Mammary epithelial cell (primary cell): ENCODE measurements at regions not wholly inside any gene's neighbourhood (a gene's known extent, or its start where the extent isn't known, plus 50 kb on each side); places are given as distances from the start of the nearest gene placed in this dataset.

Experiments used
- EZH2 ChIP-seq: IDR thresholded peaks from 2 replicates; pipeline ENCODE4 v1.6.1; 2012; ENCODE audit warnings: low read length, inconsistent platforms, borderline replicate concordance
- TF ChIP-seq, protein P1 (sequence below), 2 donors: IDR thresholded peaks in 1 of 2; conservative IDR thresholded peaks in 1 of 2; 2 replicates each; pipeline ENCODE4 v1.5.1; 2011 to 2012; ENCODE audit warnings: inconsistent platforms in 2 of 2, low read length in 2 of 2, mild to moderate bottlenecking in 2 of 2, control low read depth in 1 of 2, low read depth in 1 of 2; ENCODE audit not compliant: insufficient read depth in 1 of 2; ENCODE audit errors: extremely low read depth in 1 of 2

DNA sequence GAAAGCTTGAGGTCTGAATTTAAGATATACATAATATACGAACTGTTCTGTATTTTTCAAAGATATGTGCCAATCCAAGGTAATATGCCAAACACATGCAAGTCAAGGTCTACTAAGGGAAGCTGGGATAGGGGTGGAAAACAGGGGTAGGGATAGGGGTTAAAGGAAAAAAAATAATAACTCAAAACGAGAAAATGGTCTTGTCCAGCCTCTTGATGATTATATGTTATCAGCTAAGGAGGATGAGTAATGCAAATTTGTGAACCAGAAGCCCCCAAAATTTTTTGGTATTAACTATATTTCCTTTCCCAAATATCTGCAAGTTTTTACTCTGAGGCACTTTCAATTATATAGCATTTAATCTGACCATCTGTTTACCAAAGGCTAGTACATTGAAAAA, 219.3 kb downstream of the ZEB2 start:
- no peak for TF ChIP-seq EZH2
- TF ChIP-seq, protein P1, sequence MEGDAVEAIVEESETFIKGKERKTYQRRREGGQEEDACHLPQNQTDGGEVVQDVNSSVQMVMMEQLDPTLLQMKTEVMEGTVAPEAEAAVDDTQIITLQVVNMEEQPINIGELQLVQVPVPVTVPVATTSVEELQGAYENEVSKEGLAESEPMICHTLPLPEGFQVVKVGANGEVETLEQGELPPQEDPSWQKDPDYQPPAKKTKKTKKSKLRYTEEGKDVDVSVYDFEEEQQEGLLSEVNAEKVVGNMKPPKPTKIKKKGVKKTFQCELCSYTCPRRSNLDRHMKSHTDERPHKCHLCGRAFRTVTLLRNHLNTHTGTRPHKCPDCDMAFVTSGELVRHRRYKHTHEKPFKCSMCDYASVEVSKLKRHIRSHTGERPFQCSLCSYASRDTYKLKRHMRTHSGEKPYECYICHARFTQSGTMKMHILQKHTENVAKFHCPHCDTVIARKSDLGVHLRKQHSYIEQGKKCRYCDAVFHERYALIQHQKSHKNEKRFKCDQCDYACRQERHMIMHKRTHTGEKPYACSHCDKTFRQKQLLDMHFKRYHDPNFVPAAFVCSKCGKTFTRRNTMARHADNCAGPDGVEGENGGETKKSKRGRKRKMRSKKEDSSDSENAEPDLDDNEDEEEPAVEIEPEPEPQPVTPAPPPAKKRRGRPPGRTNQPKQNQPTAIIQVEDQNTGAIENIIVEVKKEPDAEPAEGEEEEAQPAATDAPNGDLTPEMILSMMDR (conservative IDR thresholded peaks at IDR 0.05 in 1 of 2, IDR thresholded peaks at IDR 0.05 in 1 of 2; ENCODE audit: extremely low read depth in 1 of 2, insufficient read depth in 1 of 2, low read depth in 1 of 2, low read length in 2 of 2): no peak
